ENCODE measurements at regions not wholly inside any gene's neighbourhood (a gene's known extent, or its start where the extent isn't known, plus 50 kb on each side); places are given as distances from the start of the nearest gene placed in this dataset.
"Not testable (repeated sequence)": the region's sequence is repeated elsewhere in the genome, so short reads cannot be mapped to it uniquely, and the experiment has no call there.

DNA sequence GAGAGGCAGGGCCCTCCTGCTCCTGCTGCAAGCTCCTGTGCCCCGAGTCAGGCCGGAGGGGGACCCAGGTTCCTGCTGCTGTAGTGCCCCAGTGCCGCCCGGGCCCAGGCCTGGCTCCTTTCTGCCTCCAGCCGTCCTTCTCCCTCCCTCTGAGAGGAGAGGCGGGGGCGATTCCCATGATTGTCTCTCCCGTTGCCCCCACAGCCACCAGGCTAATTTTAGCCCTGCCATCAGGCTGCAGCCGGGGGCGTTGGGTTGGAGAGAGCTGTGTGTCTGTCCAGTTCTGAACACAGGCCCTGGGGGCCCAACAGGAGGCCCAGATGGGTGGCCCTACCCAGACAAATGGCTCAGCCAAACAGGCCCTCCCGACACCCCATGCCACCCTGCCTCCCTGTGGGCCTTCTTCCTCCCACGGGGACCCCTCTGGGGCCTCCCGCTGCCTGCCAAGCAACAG is 214.8 kb downstream of the TBC1D2B start:
- DNase-seq (ENCODE audit: low read depth in 2 of 2), result no peak

DNA sequence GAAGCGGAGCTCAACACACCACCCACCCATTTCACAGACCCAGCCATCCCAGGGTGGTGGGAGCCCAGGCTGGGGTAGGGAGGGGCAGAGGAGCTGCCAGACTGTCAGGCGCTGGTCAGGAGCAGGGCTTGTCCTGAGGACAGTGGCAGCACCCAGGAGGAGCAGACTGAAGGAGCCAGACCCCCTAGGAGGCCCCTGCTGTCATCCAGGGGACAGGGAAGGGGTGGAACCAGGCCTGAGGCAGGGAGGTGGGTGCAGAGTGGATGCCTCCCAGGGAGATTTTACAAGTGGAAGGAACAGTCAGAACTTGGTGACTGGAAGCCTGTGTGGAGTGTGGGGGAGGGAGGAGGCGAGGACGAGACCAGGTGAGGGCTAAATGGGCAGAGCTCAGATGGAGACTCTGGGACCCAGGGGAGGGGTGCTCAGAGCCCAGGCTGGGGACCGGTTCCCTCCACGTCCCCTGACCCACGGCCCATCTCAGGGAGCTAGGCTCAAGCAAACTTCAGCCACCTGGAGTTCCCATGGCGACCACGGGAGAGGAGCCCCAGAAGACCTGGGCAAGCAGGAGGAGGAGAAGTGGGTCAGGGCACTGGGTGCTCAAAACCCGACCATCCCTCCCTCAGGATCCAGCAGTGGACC is 215.4 kb downstream of the TBC1D2B start:
- DNase-seq (ENCODE audit: low read depth in 2 of 2), result not testable (repeated sequence)

DNA sequence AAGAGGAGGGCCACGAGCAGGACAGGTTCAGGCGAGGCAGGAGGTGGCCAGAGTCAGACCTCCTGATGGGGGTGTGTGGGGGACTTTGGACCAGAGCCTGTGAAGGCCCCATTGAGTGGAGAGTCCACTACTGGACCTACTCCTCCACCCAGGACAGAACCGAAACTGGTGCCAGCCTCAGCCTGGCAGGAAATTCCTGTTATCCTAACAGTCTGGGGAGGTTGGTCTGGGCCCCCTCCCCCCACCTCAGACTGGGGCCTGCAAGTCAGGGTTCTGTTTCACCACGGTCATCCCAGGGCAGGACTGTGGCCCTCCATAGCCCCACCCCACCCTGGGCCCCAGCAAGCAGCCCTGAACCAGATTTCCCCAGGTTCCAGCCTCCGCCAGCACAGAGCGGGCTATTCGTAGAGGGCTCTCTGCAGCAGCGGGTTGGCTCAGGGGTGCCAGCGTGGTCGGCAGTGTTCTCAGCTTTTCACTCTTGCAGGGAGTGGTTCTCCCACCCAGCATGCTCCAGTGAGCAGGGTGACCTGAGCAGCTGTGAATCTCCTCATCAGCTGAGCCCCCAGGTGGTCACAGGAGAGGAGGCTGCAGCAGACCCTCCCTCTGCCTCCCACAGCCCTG is 217.3 kb downstream of the TBC1D2B start:
- DNase-seq (ENCODE audit: low read depth in 2 of 2), result no peak

DNA sequence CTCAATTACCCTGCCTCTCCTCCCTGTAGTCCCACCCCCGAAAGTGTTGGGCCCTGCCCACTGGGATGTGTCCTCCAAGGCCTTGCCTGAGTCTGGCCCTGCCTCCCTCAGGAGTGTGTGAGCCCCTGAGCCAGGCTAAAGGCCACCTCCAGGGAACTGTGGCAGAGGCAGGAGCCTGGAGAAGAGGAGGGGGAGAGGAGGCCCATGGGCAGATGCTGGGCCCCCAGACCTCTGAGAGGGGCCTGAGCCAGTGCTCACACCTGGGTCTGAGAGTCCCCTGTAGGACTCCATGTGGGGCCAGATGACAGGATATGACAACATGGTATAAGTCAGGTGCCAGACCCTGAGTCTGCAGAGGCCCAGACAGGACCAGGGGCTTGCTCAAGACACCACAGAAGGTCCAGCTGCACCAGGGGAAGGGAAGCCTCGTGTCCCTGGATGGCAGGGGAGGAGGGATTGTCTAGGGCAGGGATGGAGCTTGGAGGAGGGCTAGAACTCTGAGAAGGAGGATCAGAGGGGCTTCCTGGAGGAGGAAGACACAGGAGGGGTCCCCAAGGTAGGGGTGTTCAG is 217.9 kb downstream of the TBC1D2B start:
- DNase-seq (ENCODE audit: low read depth in 2 of 2), result no peak

DNA sequence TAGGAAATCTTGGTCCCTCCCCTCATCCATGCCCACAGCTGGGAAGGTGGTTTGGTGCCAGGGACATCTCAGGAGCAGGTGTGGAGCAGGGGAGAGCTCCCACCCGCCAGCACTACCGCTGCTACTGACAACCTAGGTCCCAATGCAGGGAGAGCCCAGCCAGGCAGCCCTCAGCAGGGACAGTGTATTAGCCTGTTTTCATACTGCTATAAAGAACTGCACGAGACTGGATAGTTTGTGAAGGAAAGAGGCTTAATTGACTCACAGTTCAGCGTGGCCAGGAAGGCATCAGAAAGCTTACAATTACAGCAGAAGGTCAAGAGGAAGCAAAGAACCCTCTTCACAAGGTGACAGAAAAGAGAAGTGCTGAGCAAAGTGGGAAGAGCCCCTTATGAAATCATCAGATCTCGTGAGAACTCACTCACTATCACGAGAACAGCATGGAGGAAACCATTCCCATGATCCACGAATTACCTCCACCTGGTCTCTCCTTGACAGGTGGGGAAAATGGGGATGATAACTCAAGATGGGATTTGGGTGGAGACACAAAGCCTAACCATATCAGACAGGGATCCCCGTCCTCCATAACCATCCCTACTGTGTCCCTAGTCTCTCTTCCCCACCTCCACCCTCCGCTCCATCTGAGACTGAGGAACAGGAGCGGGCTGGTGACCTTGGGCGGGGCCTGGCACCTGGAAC is 218.6 kb downstream of the TBC1D2B start:
- no peak for DNase-seq (ENCODE audit: low read depth in 2 of 2)

DNA sequence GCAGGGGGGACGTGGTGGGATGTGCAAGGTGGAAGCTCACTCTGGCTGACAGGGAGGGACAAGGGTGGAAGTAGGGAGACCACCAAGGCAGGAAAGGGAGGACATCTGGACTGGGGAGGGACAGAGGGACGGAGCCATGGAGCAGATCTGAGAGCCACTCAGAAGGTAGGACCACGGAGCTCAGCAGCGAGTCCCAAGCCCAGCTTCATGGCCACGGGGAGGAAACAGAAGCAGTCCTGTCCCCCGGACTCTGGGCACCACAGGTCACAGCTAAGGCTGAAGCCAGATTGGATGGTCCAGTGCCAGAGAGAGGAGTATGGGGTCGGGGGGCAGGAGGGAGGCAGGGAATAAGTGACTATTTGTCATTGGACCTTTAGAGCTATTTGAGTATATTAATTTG is 220.1 kb downstream of the TBC1D2B start:
- no peak for DNase-seq (ENCODE audit: low read depth in 2 of 2)

DNA sequence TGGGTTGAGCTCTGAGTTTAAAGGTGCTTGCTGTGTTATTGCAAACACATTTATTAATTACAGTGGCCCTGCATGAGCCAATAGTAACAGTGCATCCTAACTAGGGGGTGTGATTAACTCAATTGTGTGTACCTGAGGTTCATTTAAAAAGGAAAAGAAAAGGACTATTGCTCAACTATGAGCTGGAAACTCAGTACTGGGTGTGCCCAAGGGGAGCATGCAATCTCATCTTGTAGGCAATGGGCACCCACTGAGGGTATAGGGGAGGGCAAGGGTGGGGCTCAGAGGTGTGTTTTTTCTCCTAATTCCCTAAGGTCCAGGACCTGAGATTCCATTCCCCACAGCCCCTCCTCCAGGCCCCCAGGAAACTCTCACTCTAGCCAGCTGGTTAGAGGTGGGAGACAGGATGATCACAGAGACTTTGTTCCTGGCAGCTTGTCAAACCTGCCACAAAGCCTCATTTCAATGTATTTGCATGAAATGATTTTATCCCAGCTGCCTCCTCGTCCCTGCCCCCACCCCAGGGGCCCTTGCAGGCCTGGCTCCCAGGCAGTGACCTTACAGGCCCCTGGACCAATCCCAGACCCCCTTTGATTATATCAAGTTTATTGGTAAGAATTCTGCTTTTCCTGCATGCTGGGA is 220.7 kb downstream of the TBC1D2B start:
- no peak for DNase-seq (ENCODE audit: low read depth in 2 of 2)

DNA sequence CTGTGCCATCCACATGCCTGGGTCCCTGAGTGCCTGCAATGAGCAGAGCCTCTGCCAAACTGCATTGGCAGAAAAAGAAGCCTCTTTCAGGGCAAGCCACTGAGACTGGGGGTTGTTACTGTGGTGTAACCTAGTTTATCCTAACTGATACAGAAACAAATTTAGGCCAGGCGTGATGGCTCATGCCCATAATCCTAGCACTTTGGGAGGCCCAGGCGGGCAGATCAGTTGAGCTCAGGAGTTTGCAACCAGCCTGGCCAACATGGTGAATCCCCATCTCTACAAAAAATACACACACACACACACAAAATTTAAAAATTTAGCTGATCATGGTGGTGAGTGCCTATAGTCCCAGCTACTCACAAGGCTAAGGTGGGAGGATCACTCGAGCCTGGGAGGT is 221.6 kb downstream of the TBC1D2B start:
- DNase-seq (ENCODE audit: low read depth in 2 of 2), result no peak

DNA sequence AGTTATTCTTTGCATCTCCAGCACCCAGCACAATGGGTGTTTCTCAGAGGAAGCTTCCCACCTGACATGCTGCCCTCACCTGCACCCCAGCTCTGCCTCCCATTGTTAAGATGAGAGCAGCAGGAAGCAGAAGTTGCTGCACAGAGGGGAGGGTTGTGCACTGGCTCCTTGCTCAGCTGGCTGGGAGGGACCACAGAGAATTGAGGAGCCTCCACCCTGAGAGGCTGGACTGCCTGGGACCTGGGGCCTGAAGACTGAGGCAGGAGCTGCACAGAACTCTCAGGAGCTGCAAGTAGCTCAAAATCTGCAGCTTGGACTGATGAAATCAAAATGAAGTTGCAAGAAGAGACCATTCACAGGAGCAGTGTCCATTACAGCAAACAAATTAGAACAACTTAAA is 222.3 kb upstream of the LINGO1 start:
- DNase-seq (ENCODE audit: low read depth in 2 of 2), result no peak

DNA sequence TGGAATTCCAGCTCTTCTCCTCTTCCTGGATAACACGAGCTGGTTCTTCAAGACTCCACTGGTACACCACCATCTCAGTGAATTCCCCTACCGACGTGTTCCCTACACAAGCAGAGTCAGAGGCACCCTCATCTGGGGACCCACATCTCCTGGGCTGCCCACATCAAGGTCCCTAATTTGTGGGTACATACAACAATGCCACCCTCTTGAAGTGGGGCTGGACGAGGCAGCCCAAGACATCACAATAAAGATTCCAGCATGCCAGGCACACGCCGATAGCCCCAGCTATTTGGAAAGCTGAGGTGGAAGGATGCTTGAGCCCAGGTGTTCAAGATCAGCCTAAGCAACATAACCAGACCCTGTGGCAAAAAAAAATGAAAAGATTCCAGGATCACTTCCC is 221.2 kb upstream of the LINGO1 start:
- DNase-seq (ENCODE audit: low read depth in 2 of 2), result no peak

DNA sequence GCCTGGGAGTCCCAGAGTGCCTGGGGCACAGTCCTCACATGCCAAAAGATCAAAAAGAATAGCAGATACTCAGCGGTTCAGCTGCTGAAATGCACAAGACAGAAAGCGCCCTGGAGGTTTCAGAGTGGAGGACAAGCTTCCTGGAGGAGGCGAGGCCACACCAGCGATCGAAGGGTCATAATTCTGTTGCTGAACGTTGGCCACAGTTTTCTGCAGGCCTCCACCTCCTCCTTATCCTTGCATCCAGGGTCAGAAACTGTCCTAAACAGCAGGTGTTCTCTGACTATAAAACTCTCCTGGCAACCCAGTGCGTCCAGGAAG is 220.3 kb upstream of the LINGO1 start:
- no peak for DNase-seq (ENCODE audit: low read depth in 2 of 2)

DNA sequence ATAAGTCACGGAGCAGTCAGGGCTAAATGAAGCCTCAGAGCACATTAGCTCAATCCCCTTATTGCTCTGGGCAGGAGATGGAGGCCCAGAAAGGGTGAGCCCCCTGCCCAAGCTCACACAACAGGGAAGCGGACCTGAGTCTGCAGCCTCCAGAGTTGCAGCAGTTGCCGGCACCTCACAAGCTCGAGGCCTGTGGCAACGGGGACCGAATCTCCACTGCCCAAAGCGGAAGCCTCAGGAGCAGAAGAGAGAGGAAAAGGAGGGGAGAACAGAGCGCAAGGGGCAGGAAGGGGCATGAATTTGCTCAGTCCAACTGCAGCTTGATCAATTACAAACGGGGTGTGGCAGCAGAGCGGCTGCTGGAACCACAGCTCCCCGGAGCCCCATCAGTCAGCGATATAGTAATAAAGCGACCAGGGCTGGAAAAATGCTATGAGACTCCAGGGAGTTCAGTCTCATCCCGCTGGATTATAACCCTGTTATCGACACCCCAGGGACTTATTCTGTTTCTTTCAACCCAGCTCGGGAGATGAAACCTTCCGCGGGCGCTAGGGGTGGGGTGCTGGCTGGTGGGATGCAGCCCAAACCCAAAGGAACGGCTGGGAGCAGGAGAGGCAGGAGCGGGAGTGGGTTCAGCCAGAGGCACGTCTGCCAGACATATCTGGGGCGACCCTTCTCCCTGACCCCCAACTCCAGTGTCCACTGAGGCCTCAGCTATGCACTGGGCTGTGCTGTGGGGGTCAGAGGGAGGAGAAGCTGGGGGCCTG is 219.7 kb upstream of the LINGO1 start:
- no peak for DNase-seq (ENCODE audit: low read depth in 2 of 2)

DNA sequence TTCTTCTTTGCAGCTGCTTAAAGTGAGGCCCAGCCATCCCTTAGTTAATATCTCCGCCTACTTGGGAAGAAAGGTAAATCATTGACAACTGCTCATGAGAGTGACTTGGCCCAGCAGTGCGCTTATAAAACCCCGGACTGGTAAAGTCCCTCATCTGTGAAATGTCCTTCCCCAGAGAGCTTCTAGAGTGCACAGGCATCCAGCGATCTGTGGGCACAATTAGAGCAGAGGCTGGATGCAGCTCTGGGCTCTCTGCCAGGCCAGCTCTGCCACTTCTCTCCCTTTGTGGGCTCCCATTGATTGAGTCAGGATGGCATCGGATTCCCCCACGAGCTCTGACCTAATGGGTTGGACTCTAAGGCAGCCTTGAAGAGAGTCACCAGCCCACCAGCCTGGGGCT is 219.0 kb upstream of the LINGO1 start:
- DNase-seq (ENCODE audit: low read depth in 2 of 2), result no peak

DNA sequence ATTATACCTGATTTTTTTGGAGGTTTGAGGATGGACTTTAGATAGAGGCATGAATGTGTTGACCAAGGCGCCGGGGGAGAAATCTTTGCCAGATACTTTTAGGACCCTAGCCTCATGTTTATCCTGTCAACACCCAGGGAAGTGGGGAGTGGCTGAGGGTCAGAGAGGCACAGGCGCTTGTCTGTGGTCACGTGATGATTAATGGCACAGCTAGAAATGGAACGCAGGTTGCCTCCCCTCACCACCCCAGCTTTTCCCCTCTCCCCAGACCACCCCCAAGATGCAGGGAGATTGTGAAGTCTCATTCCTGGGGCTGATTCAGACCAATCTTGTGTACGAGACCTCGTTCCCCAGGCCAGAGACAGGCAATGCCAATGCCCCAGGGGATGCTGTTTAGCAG is 218.4 kb upstream of the LINGO1 start:
- no peak for DNase-seq (ENCODE audit: low read depth in 2 of 2)

DNA sequence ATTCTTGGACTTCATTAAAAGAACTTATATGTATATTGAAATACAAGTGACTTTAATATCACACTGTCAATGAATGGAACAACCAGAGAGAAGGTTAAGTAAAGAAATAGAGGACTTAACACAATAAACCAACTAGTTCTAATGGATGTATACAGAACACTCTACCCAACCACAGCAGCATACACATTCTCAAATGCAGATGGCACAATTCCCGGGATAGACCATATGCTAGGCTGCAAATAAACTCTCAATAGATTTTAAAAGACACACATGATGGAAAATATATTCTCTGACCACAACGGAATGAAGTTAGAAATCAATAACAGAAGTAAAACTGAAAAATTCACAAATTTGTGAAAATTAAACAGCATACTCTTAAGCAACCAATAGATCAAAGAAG is 214.3 kb upstream of the LINGO1 start:
- no peak for DNase-seq (ENCODE audit: low read depth in 2 of 2)

DNA sequence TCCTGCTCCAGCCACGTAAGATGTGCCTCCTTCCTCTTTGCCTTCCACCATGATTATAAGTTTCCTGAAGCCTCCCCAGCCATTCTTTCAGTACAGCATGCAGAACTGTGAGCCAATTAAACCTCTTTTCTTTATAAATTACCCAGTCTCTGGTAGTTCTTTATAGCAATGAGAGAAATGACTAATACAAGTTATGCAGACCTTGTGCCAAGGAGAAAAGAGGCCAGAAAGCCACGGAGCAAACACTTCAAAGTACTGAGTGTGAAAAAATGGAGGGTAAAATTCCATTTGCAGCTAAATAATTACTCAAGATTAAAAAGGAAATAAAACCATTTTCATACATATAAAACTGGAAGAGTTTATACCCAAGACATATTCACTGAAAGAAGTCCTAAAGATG is 213.6 kb upstream of the LINGO1 start:
- DNase-seq (ENCODE audit: low read depth in 2 of 2), result no peak

DNA sequence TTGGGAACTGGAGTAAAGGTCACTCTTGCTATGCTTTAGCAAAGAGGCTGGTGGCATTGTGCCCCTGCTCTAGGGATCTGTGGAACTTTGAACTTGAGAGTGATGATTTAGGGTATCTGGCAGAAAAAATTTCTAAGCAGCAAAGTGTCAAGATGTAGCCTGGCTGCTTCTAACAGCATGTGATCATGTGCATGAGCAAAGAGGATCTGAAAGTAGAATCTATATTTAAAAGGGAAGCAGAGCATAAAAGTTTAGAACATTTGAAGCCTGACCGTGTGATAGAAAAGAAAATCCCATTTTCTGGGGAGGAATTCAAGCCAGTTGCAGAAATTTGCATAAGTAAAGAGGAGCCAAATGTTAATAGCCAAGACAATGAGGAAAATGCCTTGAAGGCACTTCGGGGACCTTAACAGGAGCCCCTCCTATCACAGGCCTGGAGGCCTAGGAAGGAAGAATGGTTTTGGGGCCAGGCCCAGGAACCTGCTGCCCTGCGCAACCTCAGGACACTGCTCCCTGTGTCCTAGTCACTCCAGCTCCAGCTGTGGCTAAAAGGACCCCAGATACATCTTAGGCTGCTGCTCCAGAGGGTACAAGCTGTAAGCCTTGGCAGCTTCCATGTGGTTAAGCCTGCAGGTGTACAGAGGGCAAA is 212.2 kb upstream of the LINGO1 start:
- DNase-seq (ENCODE audit: low read depth in 2 of 2), result no peak

DNA sequence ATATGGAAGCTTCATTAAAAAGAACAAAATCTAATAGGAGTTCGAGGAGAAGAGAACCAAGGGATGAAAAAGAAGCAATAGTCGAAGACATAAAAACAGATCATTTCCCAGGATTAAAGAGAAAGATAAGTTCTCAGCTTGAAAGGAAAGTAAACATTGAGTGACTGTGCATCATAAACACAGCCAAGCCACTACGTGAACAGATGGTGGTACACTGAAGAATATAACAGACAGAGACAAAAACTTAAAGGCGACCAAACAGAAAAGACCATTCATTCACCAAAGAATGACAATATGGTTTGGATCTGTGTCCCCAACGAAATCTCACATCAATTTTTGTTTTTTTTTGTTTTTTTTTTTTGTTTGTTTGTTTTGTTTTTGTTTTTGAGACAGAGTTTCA is 210.8 kb upstream of the LINGO1 start:
- no peak for DNase-seq (ENCODE audit: low read depth in 2 of 2)

DNA sequence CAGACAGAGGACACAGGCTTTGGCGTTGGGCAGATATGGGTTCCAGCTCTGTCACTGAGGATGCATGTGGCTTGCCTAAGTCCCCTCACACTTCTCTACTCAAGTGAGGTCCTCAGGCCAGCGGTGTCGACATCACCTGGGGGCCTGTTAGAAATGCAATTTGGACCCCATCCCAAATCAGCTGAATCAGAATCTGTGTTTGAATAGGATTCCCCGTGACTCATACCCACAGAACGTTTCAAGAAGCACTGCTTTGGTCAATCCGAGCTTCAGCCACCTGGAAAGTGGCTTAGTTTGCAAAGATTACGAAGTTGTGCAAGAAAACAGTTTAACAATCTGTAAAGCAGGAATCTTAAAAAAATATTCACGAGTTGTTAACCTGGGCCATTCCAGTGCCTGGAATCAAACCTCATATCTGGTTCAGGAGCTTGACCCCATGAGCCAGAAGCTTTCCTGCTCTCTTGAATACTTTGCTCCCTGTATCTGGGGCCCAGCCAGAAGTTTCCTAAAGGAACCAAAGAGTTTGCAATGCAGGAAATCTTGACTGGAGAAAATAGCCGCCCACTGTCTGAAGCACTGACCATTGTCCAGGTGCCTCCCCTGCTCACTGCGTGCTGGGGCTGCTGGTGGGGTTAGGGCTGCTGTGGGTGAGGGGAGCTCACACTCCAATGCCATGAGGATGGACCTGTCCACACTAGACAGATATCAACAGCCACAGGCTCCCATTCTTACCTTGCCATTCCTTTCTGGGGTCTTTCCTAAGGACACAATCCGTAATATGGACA is 208.5 kb upstream of the LINGO1 start:
- no peak for DNase-seq (ENCODE audit: low read depth in 2 of 2)
